AG09309 (cell line): ENCODE measurements at regions not wholly inside any gene's neighbourhood (a gene's known extent, or its start where the extent isn't known, plus 50 kb on each side); places are given as distances from the start of the nearest gene placed in this dataset.

Experiments used
- DNase-seq: peaks from one replicate; pipeline ENCODE4 v3.0.0-alpha.2; 2010; ENCODE audit warnings: low read depth
- H3K4me3 ChIP-seq: 2 replicates; pipeline ENCODE4 v1.5.1; 2011; ENCODE audit warnings: mild to moderate bottlenecking, low read depth, low read length, moderate library complexity; ENCODE audit not compliant: control insufficient read depth
- TF ChIP-seq, protein P1 (sequence below): IDR thresholded peaks from 2 replicates; pipeline ENCODE4 v1.5.1; 2011; ENCODE audit warnings: mild to moderate bottlenecking, low read depth, low read length, inconsistent platforms; ENCODE audit not compliant: insufficient read depth, control insufficient read depth; ENCODE audit errors: missing control alignments

GRCh38 chr2:151083856-151084795 lies 177.5 kb downstream of the RBM43 start:
- no peak overlapping the region for H3K4me3 ChIP-seq
- DNase-seq: no peak
- TF ChIP-seq, protein P1, sequence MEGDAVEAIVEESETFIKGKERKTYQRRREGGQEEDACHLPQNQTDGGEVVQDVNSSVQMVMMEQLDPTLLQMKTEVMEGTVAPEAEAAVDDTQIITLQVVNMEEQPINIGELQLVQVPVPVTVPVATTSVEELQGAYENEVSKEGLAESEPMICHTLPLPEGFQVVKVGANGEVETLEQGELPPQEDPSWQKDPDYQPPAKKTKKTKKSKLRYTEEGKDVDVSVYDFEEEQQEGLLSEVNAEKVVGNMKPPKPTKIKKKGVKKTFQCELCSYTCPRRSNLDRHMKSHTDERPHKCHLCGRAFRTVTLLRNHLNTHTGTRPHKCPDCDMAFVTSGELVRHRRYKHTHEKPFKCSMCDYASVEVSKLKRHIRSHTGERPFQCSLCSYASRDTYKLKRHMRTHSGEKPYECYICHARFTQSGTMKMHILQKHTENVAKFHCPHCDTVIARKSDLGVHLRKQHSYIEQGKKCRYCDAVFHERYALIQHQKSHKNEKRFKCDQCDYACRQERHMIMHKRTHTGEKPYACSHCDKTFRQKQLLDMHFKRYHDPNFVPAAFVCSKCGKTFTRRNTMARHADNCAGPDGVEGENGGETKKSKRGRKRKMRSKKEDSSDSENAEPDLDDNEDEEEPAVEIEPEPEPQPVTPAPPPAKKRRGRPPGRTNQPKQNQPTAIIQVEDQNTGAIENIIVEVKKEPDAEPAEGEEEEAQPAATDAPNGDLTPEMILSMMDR: no peak

DNA sequence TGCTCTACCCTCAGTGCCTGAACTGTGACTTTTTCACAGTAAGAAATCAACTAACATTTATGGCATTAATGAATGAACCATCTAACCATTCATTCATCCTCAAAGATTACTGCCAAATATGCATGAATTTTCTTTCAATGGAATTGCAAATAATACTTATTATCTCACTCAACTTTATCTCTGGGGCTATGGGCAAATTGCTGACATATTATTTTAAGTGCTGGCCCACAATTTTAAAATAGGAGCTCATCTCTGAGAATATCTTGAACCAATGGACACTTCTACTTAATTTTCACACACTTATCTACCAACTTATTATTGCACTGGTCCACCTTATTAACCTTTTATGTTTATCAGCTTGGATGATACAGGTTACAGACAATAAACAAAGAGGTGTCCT lies 182.8 kb downstream of the RBM43 start:
- no peak overlapping the region for H3K4me3 ChIP-seq
- TF ChIP-seq, protein P1: no peak
- DNase-seq: no peak

- TF ChIP-seq, protein P1: no peak
- no peak for DNase-seq
- H3K4me3 ChIP-seq: no peak overlapping the region
Observed at GRCh38 chr2:151071906-151072305, 189.8 kb downstream of the RBM43 start.

- TF ChIP-seq, protein P1: peak; percentile 72
- DNase-seq: peak; percentile 41
- no peak overlapping the region for H3K4me3 ChIP-seq
Observed at GRCh38 chr2:151071382-151071781, 190.3 kb downstream of the RBM43 start.

GRCh38 chr2:151070253-151070652 lies 191.4 kb downstream of the RBM43 start:
- H3K4me3 ChIP-seq: no peak overlapping the region
- TF ChIP-seq, protein P1: no peak
- DNase-seq: no peak

- H3K4me3 ChIP-seq: no peak overlapping the region
- DNase-seq: no peak
- TF ChIP-seq, protein P1: no peak
Observed at GRCh38 chr2:151067658-151068369, 193.8 kb downstream of the RBM43 start.
